Ovary (tissue), 3 donors: ENCODE measurements at regions not wholly inside any gene's neighbourhood (a gene's known extent, or its start where the extent isn't known, plus 50 kb on each side); places are given as distances from the start of the nearest gene placed in this dataset.

ENCODE experiments used
- CTCF ChIP-seq, 3 donors: fragments of 450-650 bp in 2 of 3; fragments of 200-600 bp in 1 of 3; IDR thresholded peaks; one replicate each; pipeline versions ENCODE4 v1.5.1 to v1.8.0; 2016 to 2022; ENCODE audit warnings: antibody characterized with exemption in 3 of 3, mild to moderate bottlenecking in 1 of 3
- POLR2A ChIP-seq: fragments of 450-650 bp; IDR thresholded peaks from one replicate; pipeline ENCODE4 v1.6.1; 2017; ENCODE audit warnings: antibody characterized with exemption, mild to moderate bottlenecking, moderate library complexity
- donor health status: DM: no; HTN: no; CAD: no.

GRCh38 chr4:123133397-123134050 lies 211.1 kb upstream of the NUDT6 start:
- no peak for TF ChIP-seq CTCF (IDR thresholded peaks at IDR 0.05)
- TF ChIP-seq POLR2A, result no peak
